DOHH2 (cell line): ENCODE measurements at regions not wholly inside any gene's neighbourhood (a gene's known extent, or its start where the extent isn't known, plus 50 kb on each side); places are given as distances from the start of the nearest gene placed in this dataset.

Experiments used
- EZH2phosphoT487 ChIP-seq: fragments of 200-600 bp; sonication (generic); IDR thresholded peaks from 2 replicates; pipeline ENCODE4 v1.6.1; 2017; ENCODE audit warnings: borderline replicate concordance, mild to moderate bottlenecking, antibody characterized with exemption, low read length, moderate library complexity, mixed read lengths
- TF ChIP-seq, protein P1 (sequence below): fragments of 200-600 bp; sonication (generic); IDR thresholded peaks from one replicate; pipeline ENCODE4 v1.5.1; 2014; ENCODE audit warnings: antibody characterized with exemption, mild to moderate bottlenecking, low read depth, low read length; ENCODE audit not compliant: poor library complexity, severe bottlenecking

GRCh38 chr12:102294568-102294967 lies 96.9 kb upstream of the PMCH start:
- TF ChIP-seq, protein P1, sequence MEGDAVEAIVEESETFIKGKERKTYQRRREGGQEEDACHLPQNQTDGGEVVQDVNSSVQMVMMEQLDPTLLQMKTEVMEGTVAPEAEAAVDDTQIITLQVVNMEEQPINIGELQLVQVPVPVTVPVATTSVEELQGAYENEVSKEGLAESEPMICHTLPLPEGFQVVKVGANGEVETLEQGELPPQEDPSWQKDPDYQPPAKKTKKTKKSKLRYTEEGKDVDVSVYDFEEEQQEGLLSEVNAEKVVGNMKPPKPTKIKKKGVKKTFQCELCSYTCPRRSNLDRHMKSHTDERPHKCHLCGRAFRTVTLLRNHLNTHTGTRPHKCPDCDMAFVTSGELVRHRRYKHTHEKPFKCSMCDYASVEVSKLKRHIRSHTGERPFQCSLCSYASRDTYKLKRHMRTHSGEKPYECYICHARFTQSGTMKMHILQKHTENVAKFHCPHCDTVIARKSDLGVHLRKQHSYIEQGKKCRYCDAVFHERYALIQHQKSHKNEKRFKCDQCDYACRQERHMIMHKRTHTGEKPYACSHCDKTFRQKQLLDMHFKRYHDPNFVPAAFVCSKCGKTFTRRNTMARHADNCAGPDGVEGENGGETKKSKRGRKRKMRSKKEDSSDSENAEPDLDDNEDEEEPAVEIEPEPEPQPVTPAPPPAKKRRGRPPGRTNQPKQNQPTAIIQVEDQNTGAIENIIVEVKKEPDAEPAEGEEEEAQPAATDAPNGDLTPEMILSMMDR: no peak
- no peak for TF ChIP-seq EZH2phosphoT487
